PC-9 (cell line): ENCODE measurements at regions not wholly inside any gene's neighbourhood (a gene's known extent, or its start where the extent isn't known, plus 50 kb on each side); places are given as distances from the start of the nearest gene placed in this dataset.

Source experiments
- BruUV-seq: library from RNA; stranded (reverse); fragments of 400-500 nt; replicated peaks from 2 replicates; lab custom pipeline; 2021; lab: Mats Ljungman, UMichigan
- CTCF ChIA-PET: fragments of 300-600 bp; sonication (Branson Sonifier 250); formaldehyde crosslinking; loops from one replicate; lab custom pipeline; 2022; ENCODE audit warnings: antibody characterized with exemption; lab: Charles Lee
- POLR2A ChIA-PET: fragments of 300-600 bp; sonication (Branson Sonifier 250); formaldehyde crosslinking; loops from one replicate; lab custom pipeline; 2022; ENCODE audit warnings: antibody characterized with exemption; ENCODE audit not compliant: unreplicated experiment; lab: Charles Lee
- DNase-seq, 2 experiments: peaks; one replicate each; pipeline versions ENCODE4 v3.0.0 to v3.0.0-alpha.2; 2015 to 2022; ENCODE audit warnings: mixed read lengths in 1 of 2
- H2AFZ ChIP-seq: fragments of 200-600 bp; sonication (generic); 2 replicates; pipeline ENCODE4 v1.8.1; 2017; ENCODE audit warnings: antibody characterized with exemption
- H3F3A ChIP-seq: fragments of 200-600 bp; sonication (generic); 2 replicates; pipeline ENCODE4 v1.8.1; 2017; ENCODE audit warnings: antibody characterized with exemption, mild to moderate bottlenecking, low read depth; ENCODE audit not compliant: insufficient read depth
- H3K27ac ChIP-seq: fragments of 200-600 bp; sonication (generic); 2 replicates; pipeline ENCODE4 v1.6.1; 2016; ENCODE audit warnings: mixed run types
- H3K27me3 ChIP-seq: fragments of 200-600 bp; sonication (generic); 2 replicates; pipeline ENCODE4 v1.6.1; 2016; ENCODE audit warnings: low read depth, mixed run types; ENCODE audit not compliant: insufficient read depth
- H3K36me3 ChIP-seq: fragments of 200-600 bp; sonication (generic); 2 replicates; pipeline ENCODE4 v1.6.1; 2016; ENCODE audit warnings: low read depth, mixed run types
- H3K4me1 ChIP-seq: fragments of 200-600 bp; sonication (generic); replicated peaks from 2 replicates; pipeline ENCODE4 v1.6.1; 2016; ENCODE audit warnings: mixed run types; ENCODE audit not compliant: insufficient read depth
- H3K4me2 ChIP-seq: fragments of 200-600 bp; sonication (generic); 2 replicates; pipeline ENCODE4 v1.6.1; 2017; ENCODE audit warnings: mixed run types
- H3K4me3 ChIP-seq: fragments of 200-600 bp; sonication (generic); 2 replicates; pipeline ENCODE4 v1.6.1; 2016; ENCODE audit warnings: mixed run types
- H3K79me2 ChIP-seq: fragments of 200-600 bp; sonication (generic); 2 replicates; pipeline ENCODE4 v1.6.1; 2017; ENCODE audit warnings: low read depth, mixed run types
- H3K9me2 ChIP-seq: fragments of 200-600 bp; sonication (generic); 2 replicates; pipeline ENCODE4 v1.8.1; 2017; ENCODE audit warnings: mild to moderate bottlenecking; ENCODE audit not compliant: insufficient read depth
- H3K9me3 ChIP-seq: fragments of 200-600 bp; sonication (generic); 2 replicates; pipeline ENCODE4 v1.8.1; 2016; ENCODE audit warnings: low read depth; ENCODE audit not compliant: insufficient read depth
- H4K20me1 ChIP-seq: fragments of 200-600 bp; sonication (generic); 2 replicates; pipeline ENCODE4 v1.8.1; 2017; ENCODE audit not compliant: insufficient read depth
- CTCF ChIP-seq: fragments of 200-600 bp; sonication (generic); conservative IDR thresholded peaks from 2 replicates; pipeline ENCODE4 v1.6.1; 2017; ENCODE audit warnings: mixed run types, antibody characterized with exemption, mild to moderate bottlenecking, moderate library complexity
- EZH2 ChIP-seq: fragments of 200-600 bp; sonication (generic); IDR thresholded peaks from 2 replicates; pipeline ENCODE4 v1.8.0; 2017; ENCODE audit warnings: antibody characterized with exemption, low read depth
- intact Hi-C: fragments of 100-400 bp; cut with micrococcal nuclease; formaldehyde crosslinking; loops from one replicate; pipeline ENCODE4 v1.10.0; 2022; ENCODE audit not compliant: unreplicated experiment

GRCh38 chr9:78900500-78900899 lies 603.6 kb downstream of the PSAT1 start:
- ChIA-PET POLR2A (no interaction called here), CTCF (no interaction called here)
- intact Hi-C loops = loop anchor here (10.0 kb wide), 1 partner anchor 56 kb away; no protein-coding TSS in a partner anchor
- no peaks in the 10 kb centered on the region for H3K9me3 ChIP-seq
- H2AFZ ChIP-seq = no peak overlapping the region
- H3K4me1 ChIP-seq = no peaks in the 10 kb centered on the region
- no peaks in the 10 kb centered on the region for H3K79me2 ChIP-seq
- H3K9me2 ChIP-seq = peaks cover 3% of the 10 kb centered on the region; the same call in 1 of the 2 replicates
- H3K4me3 ChIP-seq = no peak overlapping the region
- H3K27me3 ChIP-seq = no peaks in the 10 kb centered on the region
- no peak overlapping the region for H3K4me2 ChIP-seq
- no TSS peak for BruUV-seq
- H3K27ac ChIP-seq = no peak overlapping the region
- no peaks in the 10 kb centered on the region for H3F3A ChIP-seq
- no peak for DNase-seq
- TF ChIP-seq CTCF (no peak), EZH2 (no peak)
- H4K20me1 ChIP-seq = no peaks in the 10 kb centered on the region
- no peaks in the 10 kb centered on the region for H3K36me3 ChIP-seq

- no peaks in the 10 kb centered on the region for H3K4me1 ChIP-seq
- BruUV-seq = no TSS peak
- ChIA-PET CTCF (no interaction called here), POLR2A (no interaction called here)
- no peaks in the 10 kb centered on the region for H3K9me3 ChIP-seq
- TF ChIP-seq CTCF = no peak
- TF ChIP-seq EZH2 = no peak
- no peak for DNase-seq
- H3K27me3 ChIP-seq = no peaks in the 10 kb centered on the region
- H3K4me3 ChIP-seq = no peak overlapping the region
- intact Hi-C loops = loop anchor here (10.0 kb wide), 1 partner anchor 57 kb away; no protein-coding TSS in a partner anchor
- no peaks in the 10 kb centered on the region for H3K9me2 ChIP-seq
- no peaks in the 10 kb centered on the region for H3K79me2 ChIP-seq
- no peak overlapping the region for H3K4me2 ChIP-seq
- no peaks in the 10 kb centered on the region for H3K36me3 ChIP-seq
- no peak overlapping the region for H2AFZ ChIP-seq
- H3F3A ChIP-seq = no peaks in the 10 kb centered on the region
- no peak overlapping the region for H3K27ac ChIP-seq
- H4K20me1 ChIP-seq = no peaks in the 10 kb centered on the region
Measured at GRCh38 chr9:78902051-78902450, 605.1 kb downstream of the PSAT1 start.

- BruUV-seq = no TSS peak
- DNase-seq = no peak
- no peak overlapping the region for H3K4me2 ChIP-seq
Measured at GRCh38 chr9:78903581-78903980, 606.7 kb downstream of the PSAT1 start.

More at GRCh38 chr9:78903581-78903980, 606.7 kb downstream of the PSAT1 start:
- no peaks in the 10 kb centered on the region for H4K20me1 ChIP-seq
- H3K27ac ChIP-seq = no peak overlapping the region
- H3K9me3 ChIP-seq = no peaks in the 10 kb centered on the region
- POLR2A ChIA-PET = no interaction called here
- no peak overlapping the region for H2AFZ ChIP-seq
- intact Hi-C loops = loop anchor here (10.0 kb wide), 1 partner anchor 59 kb away; no protein-coding TSS in a partner anchor
- H3K27me3 ChIP-seq = no peaks in the 10 kb centered on the region
- no peaks in the 10 kb centered on the region for H3K4me1 ChIP-seq
- H3K4me3 ChIP-seq = no peak overlapping the region
- H3F3A ChIP-seq = no peaks in the 10 kb centered on the region
- H3K79me2 ChIP-seq = no peaks in the 10 kb centered on the region
- no peaks in the 10 kb centered on the region for H3K36me3 ChIP-seq
- H3K9me2 ChIP-seq = no peaks in the 10 kb centered on the region
- CTCF ChIA-PET = no interaction called here
- TF ChIP-seq CTCF = no peak
- no peak for TF ChIP-seq EZH2
